Stimulated activated CD4-positive, alpha-beta T cell treated with anti-CD3 and anti-CD28 coated beads, Interleukin-15, amount 100 ng/mL, for 24 hours (primary cell): ENCODE measurements at regions not wholly inside any gene's neighbourhood (a gene's known extent, or its start where the extent isn't known, plus 50 kb on each side); places are given as distances from the start of the nearest gene placed in this dataset.

Source experiments
- DNase-seq: peaks from one replicate; pipeline ENCODE4 v3.0.0-alpha.2; 2020

DNA sequence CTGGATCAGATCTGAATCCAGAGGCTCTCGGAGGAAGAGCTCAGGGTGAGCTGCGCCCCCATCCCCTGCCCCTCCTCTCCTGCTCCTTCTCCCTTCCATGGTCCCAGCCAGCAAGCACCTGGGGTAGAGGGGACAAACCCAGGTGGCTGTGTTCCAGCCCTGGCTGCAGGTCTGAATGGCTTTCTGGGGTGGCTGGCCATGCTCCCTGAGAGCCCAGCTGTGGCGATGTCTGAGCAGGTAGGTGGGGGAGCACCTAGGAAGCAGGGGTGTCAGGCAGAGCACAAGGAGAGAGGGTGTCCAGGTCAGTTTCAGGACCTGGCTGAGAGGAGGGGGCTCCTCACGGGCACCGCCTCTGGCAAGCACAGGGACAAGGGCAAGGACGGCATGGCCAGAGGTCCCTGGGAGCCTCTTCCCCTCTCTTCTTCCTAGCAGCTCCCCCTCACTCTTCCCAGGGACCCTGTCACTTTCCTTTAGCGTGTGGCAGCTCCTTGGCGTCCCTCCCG, 310.0 kb downstream of the SEC14L1 start:
- DNase-seq, result peak; percentile 34

DNA sequence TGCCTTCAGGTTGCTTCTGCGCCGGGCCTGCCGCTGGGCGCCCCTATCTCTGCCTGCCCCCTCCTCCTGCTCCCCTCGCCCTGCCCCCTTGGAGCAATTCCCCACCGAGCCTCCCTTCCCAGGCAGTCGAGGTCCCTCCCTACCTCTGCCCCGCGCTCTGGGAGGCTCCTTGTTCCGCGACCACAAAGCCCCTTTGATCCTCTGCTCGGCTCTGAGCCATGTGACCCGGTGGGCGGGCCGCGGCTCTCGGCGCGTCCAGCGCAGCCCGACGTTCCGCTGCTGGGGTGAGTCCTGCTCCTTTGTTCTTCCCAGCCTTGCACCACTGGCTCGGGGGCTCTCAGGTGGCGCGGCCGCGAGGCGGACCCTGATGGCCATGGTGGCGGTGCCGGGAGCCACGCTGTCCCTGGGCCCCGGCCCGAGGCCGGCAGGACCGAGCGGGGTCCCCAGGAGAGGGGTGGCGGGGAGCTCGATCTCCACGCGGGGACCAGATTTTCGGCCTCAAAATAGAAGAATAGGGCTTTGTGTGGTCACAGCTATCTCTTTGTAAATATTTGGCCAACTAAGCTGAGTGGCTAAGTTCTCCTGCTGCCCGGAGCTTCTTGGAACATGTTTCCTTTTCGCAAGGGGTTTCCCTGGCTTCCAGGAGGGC, 310.6 kb downstream of the SEC14L1 start:
- peak; percentile 87 for DNase-seq

DNA sequence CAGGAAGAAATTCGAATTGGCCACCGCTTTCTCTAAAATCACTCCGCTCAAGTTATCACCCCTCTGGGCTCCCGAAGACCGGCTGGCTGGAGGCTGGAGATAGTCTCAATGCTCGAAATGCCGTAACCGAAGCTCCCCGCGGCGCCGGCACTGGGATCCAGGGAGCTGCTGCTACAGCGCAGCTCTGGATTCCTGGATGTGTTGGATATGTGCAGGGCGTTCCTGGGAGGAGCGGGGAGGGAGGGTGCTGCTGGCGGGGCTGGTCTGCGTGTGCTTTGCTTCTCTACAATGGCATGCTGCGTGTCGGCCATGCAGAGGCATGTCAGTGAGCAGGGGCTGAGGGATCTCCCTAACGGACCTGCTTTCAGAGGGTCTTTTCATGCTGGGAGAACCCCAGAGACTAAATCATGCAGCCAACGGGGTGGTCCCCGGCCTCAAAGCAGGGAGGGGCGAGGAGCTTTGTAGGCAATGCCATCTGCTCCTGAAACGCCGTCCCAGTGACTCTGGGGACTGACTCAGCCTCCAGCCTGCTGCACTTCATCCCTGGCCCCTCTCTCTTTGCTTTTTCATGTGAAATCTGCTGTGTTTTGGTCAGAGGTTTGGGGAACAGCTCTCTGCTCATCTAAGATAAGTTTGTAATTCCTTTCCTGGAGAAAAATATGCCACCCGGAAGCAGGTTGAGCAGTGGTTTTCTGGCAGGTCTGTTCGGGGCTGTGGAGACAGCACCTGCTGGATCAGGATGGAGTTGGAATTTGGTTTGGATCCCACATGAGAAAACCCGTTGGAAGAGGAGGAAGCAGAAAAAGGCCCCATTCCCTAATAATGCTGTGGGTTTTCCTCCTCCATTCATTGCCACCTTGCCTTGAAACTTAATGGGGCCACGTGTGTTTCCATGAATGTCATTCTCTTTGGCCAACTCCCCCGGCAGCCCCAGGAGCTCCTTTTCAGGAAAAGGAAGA, 311.4 kb downstream of the SEC14L1 start:
- DNase-seq, result peak; percentile 63

GRCh38 chr17:77453613-77454241, 313.0 kb downstream of the SEC14L1 start:
- peak; percentile 70 for DNase-seq

DNA sequence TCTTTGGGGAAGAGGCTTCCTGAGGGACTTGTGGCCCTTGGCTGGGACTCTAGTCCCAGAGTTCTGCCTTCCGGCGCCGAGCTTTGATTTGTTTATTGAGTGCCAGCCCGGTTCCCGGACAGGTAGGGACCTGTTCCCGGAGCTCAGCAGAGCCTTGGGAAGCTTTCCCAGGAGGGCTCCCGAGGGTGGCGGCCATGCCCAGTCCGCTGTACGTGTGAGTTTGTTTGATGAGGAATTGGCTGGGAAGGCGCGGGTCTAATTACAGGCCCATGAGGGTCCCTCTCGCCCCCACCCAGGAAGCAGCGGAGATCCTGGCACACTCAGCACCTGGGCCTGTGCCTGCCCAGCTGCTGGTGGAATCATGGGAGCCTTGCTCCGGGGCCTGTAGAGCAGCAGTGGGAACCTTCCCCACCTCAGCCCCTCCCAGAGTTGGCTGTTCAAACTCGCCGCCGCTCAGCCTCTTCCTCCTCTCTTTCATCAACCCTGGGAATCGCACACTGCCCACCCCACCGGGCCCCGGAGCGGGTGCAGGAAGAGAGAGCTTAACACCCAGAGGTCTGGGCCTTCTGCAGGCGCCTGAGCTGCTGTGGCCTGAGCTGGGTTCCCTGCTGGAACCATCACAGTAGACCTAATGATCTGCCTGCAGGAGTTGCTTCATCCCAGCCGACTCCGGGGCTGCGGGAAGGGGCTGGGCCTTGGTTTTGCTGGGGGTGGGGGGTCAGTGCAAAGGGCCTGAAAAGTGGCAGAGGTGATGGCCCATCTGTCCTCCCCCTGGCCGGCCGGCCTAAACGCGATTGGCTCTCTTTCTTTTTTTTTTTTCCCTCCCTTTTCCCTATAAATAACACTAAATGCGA, 313.7 kb downstream of the SEC14L1 start:
- peak; percentile 48 for DNase-seq

GRCh38 chr17:77455111-77455890, 314.5 kb downstream of the SEC14L1 start:
- peak; percentile 69 for DNase-seq

- DNase-seq, result no peak
These were observed 315.1 kb downstream of the SEC14L1 start for GRCh38 chr17:77455891-77456260.

- DNase-seq, result peak; percentile 45
These were observed 315.6 kb downstream of the SEC14L1 start for GRCh38 chr17:77456271-77456950.

DNA sequence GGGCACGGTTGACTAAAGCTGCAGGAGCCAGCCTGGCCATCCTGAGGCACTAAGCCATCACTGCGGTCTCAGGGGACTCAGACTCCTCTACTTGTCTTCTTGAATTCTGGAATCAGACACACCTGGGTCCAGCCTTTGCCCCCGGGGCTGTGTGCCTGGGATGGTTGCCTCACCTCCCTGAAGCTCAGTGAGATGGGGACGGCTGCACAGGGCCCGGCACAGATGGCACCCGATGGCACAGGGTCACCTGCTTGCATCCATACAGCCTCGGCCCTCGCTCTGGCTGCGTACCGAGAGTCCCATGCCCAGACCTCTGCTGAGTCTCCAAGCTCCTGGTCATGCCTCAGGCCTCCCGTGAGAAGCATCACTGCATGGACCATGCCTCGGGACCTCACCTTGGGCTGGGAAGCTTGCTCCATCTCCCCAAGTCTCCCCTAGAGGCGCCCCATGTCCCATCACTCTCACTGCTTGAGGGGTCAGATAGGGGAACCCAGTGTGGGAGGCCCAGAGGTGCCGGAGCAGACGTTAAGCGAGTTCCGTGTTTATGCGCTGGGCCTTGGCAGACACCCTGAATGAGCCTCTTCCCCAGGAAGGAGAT, 316.3 kb downstream of the SEC14L1 start:
- DNase-seq, result peak; percentile 67

DNA sequence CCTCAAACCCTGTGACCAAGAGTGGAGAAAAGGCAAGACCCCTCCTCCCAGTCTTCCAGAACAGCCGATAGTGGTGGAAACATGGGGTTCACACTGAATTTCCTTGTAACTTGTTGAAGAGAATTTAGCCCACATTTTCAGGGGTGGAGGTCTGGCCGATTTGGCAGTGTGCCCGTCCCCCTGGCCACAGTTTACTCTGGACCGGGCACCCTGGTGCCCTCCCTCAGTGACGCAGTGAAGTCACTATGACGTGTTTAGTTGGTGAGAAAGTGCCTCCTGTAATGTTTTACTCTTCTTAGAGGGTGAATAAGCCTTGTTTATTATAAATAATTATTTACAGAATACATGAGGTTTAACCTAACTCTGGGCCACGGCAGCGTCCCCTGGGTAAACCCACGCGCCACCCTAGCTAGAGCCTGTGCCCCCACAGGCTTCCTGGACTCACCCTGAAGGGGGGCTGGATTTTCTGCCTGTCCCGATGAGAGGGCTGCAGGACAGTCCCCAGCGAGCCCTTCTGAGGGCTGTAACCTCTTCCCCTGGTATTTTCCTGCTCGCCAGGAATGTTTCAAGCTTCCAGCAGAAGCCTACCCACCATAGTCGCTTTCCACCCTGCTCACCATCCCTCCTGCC, 316.9 kb downstream of the SEC14L1 start:
- peak; percentile 49 for DNase-seq

DNA sequence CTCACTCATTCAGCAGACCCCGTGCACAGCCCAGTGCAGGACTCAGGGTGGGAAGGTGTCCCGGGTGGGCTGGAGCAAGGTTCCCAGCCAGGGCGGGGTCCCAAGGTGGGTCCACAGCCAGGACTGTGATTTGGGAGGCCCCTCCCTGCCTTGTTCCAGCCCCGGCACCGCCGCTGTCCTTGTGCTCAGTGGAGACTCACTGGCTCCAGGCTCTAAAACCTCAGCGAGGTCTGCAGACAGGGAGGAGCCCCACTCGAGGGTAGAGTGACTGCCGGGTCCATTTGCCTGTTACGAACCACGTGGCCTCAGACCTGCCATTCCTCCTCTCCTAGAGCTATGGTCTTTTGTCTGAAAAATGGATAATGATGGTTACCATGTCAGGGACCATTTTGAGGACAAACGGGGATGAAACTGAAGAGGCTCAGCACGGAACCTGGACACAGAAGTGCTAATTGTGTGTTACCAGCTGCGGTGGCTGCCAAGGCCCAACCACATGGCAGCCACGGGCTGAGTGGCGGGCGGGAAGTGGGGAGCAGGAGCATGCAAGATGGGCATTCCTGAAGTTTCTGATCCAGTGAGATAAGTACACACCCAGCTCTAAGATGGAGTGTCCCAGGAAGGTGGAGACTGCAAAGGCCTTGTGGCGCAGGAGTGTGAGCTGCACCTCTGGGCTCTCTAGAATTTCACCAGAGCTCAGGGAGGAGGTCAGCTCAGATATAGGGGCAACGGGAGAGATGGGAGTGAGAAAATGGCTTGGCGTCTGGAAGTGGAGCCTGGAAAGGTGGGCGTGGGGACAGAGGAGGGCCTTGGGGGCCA, 317.6 kb downstream of the SEC14L1 start:
- DNase-seq, result peak; percentile 69

DNA sequence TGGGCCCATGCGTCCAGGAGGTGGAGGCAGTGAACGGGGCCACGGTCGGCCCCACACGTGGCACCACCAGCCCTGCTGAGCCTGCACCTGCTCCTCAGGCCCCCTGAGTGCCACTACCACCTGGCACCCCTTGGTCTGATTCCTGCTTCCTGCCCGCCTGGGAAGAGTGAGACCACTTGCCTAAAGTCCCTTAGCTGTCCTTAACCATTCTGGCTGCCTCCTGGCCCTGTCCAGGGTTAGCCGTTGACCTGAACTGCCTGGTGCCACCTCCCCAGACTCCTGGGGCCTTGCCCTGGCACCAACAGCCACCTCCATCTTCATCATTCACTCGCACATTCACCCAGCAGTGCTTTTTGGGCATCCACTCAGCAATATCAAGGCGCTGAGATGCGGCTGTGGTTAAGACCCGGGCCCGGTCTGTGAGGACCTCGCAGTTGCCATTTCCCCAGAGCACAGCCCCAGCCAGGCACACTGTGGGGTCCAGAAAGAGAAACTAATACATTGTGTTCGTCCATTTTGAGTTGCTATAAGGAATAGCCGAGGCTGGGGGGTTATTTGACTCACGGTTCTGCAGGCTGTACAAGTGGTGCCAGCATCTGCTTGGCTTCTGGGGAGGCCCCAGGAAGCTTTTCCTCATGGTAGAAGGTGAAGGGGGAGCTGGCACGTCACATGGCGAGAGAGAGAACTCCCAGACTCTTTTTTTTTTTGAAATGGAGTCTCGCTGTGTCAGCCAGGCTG, 318.4 kb downstream of the SEC14L1 start:
- peak; percentile 59 for DNase-seq

DNA sequence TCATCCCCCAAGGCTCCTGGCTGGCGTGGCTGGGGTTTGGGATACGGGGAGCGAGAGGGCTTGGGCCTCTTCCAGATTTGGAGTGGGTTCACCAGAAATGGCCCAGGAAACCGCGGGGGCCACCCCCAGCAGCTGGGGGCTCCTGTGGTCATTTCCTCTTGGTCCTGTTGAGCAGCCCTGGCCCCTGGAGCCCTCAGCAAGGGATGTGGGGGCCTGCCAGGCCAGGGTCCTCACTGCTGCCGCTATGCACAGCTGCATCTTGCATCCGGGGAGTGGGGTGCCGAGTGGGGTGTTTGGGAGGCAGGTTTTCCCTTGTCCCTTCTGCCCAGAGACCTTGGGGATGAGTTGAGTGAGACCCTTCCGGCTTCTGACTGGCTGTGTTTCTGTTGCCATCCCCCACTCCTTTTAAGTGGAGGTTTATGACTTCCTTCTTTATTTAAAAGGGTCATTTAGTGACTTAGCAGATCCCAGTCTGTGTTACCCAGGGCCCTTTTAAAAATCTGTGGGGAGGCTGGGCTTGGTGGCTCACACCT, 319.8 kb downstream of the SEC14L1 start:
- peak; percentile 37 for DNase-seq

GRCh38 chr17:77461277-77462057, 320.7 kb downstream of the SEC14L1 start:
- DNase-seq, result no peak

DNA sequence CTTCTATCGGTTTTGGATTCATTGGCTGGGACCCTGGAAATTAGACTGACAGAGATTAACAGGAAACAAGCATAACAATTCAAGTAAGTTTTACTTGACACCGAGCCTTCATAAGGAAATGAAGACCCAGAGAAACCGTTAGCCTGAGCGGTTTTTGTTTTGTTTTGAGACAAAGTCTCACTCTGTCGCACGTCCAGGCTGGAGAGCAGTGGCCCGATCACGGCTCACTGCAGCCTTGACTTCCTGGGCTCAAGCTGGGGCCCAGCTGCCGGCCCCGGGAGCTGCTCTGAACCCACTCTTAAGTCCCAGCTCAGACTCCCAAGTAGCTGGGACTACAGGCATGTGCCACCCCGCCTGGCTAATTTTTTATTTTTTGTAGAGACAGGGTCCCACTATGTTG, 321.3 kb downstream of the SEC14L1 start:
- DNase-seq, result peak; percentile 55

DNA sequence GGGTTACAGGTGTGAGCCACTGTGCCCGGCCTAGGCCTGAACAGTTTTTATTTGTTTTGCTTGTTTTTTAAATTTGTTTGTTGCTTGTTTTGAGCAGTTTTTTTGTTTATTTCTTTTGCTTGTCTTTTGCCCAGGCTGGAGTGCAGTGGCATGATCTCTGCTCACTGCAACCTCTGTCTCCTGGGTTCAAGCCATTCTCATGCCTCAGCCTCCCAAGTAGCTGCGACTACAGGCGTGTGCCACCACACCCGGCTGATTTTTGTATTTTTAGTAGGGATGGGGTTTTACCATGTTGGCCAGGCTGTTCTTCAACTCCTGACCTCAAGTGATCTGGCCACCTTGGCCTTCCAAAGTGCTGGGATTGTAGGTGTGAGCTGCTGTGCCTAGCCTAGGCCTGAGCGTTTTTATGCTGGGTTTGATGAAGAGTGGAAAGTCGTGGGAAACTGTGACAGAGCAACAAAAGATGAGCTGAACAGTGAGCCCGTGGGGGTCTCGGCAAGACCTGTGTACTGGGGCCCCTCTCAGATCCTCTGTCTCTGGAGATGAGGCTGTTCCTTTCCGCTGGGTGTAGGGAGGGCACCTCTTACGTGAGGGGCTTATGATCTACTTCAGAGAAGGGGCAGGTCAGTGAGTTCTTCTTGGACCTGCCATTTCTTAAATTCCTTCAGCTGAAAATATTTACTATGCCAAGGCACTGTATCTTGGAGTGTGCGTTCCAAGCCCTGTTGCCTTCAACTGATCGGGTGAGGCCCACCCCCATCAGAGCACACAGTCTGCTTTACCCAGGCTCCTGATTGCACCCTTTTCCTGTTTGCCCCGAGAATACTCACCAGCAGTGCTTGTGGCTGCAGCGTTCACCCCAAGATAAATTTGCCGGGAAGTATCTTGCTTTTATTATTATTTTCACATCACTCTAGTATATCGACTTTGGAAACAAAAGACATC, 322.1 kb downstream of the SEC14L1 start:
- DNase-seq, result no peak
